Lower leg skin (tissue), 3 donors: ENCODE measurements at regions not wholly inside any gene's neighbourhood (a gene's known extent, or its start where the extent isn't known, plus 50 kb on each side); places are given as distances from the start of the nearest gene placed in this dataset.

Experiments
- CTCF ChIP-seq, 3 donors: fragments of 450-650 bp; IDR thresholded peaks; one replicate each; pipeline ENCODE4 v1.5.1; 2016; ENCODE audit warnings: antibody characterized with exemption in 3 of 3, mild to moderate bottlenecking in 3 of 3, moderate library complexity in 2 of 3
- POLR2A ChIP-seq, 2 donors: fragments of 450-650 bp; IDR thresholded peaks; one replicate each; pipeline ENCODE4 v1.6.1; 2016 to 2017; ENCODE audit warnings: antibody characterized with exemption in 2 of 2, mild to moderate bottlenecking in 1 of 2, moderate library complexity in 1 of 2

DNA sequence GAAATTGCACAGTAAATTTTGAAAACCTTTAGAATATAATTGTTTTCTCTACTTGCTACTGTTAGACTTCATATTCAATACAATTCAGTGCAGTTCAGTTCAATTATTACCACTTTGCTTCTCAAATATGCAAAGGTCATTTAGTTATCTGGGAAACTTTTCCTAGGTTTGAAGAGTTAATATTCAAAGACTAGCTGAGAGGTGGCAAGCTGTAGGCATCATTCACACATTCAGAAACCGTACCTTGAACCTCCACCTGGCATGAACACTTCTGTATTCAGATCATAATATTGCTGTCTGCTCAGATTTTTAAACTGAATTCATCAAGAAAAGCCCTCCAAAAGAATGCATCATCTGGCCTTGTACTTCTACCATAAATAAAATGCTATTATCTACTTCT is 162.1 kb upstream of the PCSK5 start:
- TF ChIP-seq POLR2A (IDR thresholded peaks at IDR 0.05) (no peak), CTCF (IDR thresholded peaks at IDR 0.05) (no peak)
